ENCODE measurements at regions not wholly inside any gene's neighbourhood (a gene's known extent, or its start where the extent isn't known, plus 50 kb on each side); places are given as distances from the start of the nearest gene placed in this dataset.

DNA sequence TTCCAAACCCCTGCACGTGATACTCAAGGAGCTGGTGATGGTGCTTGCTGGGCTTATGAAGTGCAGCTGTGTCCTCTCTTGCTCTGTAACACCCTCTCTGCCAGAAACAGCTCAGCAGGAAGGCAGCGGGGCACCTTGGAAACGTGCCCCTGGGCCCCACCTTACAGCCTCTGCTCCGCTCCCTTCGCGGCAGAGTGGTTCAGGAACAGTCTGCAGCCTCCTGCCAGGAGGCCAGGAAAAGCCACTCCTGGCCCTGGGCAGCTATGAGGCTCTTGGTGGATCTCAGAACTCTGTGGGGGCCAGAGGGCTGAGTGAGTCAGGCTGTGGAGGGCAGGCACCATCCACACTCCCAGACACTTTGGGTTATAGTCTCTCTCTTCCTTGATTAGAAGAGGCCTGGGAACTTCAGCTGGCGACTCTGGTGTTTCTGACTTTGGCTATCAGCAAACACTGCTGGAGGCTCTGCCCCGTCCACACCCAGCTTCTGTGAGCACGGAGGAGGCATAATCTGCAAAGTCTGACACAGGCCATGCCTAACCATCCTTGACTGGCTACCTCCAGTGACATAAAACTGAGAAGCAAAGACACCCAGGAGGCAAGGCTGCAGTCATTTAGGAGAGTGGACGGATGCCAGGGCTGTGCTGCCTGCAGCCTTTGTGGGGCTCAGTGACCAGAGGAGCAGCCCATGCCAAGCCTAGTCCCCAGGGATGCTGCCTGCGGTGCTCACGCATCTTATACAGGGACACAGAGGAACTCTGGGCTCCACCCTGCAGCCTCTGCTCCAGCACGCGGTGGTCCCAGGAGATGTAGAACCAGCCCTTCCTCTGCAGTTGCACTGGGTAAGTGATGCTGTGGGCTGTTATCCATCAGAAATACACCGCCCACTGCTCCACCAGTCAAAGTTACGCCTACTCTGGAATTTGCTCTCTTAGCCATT is 65.3 kb downstream of the METRNL start:
- DNase-seq: peak; percentile 47 to 51
- Histone ChIP-seq H3K27me3 (no peaks in the 10 kb centered on the region), H3K36me3 (no peaks in the 10 kb centered on the region), H3K4me3 (replicated peaks in 1 of 3) (no peak overlapping the region), H3K27ac (no peak overlapping the region), H3K4me1 (peaks cover 0 to 13% of the 10 kb centered on the region in 2 donors), H3K9me3 (no peaks in the 10 kb centered on the region)
- 52 to 56% methylated on average over 14 to 16 of the region's 16 CpGs for WGBS, 2 donors
- TF ChIP-seq, protein P1, sequence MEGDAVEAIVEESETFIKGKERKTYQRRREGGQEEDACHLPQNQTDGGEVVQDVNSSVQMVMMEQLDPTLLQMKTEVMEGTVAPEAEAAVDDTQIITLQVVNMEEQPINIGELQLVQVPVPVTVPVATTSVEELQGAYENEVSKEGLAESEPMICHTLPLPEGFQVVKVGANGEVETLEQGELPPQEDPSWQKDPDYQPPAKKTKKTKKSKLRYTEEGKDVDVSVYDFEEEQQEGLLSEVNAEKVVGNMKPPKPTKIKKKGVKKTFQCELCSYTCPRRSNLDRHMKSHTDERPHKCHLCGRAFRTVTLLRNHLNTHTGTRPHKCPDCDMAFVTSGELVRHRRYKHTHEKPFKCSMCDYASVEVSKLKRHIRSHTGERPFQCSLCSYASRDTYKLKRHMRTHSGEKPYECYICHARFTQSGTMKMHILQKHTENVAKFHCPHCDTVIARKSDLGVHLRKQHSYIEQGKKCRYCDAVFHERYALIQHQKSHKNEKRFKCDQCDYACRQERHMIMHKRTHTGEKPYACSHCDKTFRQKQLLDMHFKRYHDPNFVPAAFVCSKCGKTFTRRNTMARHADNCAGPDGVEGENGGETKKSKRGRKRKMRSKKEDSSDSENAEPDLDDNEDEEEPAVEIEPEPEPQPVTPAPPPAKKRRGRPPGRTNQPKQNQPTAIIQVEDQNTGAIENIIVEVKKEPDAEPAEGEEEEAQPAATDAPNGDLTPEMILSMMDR (IDR thresholded peaks at IDR 0.05): no peak
- TF ChIP-seq POLR2A (IDR thresholded peaks at IDR 0.05): no peak
- intact Hi-C loops (cut with DNase I): no loop called here

DNA sequence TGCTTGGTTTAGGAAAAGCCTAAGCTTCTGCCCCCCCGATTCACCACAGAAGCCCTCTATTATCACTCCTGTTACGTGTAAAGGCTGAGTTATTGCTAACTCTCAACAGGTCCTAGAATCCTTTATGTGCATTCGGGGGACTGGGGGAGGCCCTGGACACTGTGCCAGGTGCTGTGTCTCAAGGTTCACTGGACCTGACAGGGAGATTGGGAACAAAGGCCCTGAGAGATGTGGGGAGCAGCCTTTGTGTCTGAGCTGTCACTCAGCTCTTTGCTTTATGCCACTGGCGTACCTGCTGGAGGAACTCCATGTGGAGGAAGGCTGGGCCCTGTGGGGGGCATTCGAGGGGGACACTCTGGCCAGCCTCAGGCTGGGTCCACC is 65.9 kb downstream of the METRNL start:
- WGBS, 2 donors: 88 to 90% methylated on average over 5 of the region's 5 CpGs
- TF ChIP-seq, protein P1 (IDR thresholded peaks at IDR 0.05): no peak
- no peak for TF ChIP-seq POLR2A (IDR thresholded peaks at IDR 0.05)
- intact Hi-C loops (cut with DNase I): no loop called here

DNA sequence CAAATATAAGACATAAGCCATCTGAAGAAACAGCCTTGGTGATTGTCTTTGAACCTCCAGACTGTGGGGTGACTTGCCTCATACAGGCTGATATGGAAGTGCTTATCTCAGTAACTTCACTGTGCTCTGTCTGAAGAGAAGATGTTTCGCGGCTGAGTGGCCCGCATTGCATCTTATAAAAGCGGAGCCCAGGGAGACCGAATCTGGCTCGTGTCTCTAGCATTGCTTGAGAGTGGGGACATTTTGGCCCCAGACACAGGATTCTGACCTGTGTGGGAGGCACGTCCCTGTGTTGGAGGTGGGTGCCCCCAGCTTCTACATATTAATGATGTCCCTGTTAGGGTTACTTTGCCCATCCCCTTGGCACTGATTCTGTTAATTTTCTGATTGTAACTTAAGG is 66.4 kb downstream of the METRNL start:
- H3K27ac ChIP-seq: no peak overlapping the region
- intact Hi-C loops (cut with DNase I): no loop called here
- peaks cover 0 to 13% of the 10 kb centered on the region in 2 donors for H3K4me1 ChIP-seq
- no peaks in the 10 kb centered on the region for H3K9me3 ChIP-seq
- DNase-seq: no peak
- no peak overlapping the region for H3K4me3 ChIP-seq (replicated peaks in 1 of 3)
- no peaks in the 10 kb centered on the region for H3K36me3 ChIP-seq
- no peaks in the 10 kb centered on the region for H3K27me3 ChIP-seq
- TF ChIP-seq, protein P1 (IDR thresholded peaks at IDR 0.05): no peak
- TF ChIP-seq POLR2A (IDR thresholded peaks at IDR 0.05): no peak
- 61% methylated on average over 7 of the region's 7 CpGs for WGBS, 2 donors

More for the DNA sequence above, 65.9 kb downstream of the METRNL start:
- Histone ChIP-seq H3K4me3 (replicated peaks in 1 of 3) (no peak overlapping the region), H3K36me3 (no peaks in the 10 kb centered on the region), H3K27ac (no peak overlapping the region), H3K27me3 (no peaks in the 10 kb centered on the region), H3K9me3 (no peaks in the 10 kb centered on the region), H3K4me1 (peaks cover 0 to 13% of the 10 kb centered on the region in 2 donors)
- no peak for DNase-seq

DNA sequence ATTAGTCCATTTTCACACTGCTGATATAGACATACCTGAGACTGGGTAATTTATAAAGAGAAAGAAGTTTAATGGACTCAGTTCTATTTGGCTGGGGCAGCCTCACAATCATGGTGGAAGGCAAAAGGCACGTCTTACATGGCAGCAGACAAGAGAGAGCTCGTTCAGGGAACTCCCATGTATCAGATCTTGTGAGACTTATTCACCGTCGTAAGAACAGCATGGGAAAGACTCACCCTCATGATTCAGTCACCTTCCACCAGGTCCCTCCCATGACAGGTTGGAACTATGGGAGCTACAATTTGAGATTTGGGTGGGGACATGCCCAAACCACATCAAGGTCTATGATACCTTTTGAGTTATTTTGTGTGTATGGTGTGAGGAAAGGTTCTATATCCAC is 66.9 kb downstream of the METRNL start:
- H3K36me3 ChIP-seq: no peaks in the 10 kb centered on the region
- H3K27me3 ChIP-seq: no peaks in the 10 kb centered on the region
- H3K27ac ChIP-seq: no peak overlapping the region
- H3K4me3 ChIP-seq (replicated peaks in 1 of 3): no peak overlapping the region
- whole genome bisulfite sequencing, 2 donors: 83 to 95% methylated on average over 4 of the region's 4 CpGs
- peaks cover 0 to 13% of the 10 kb centered on the region in 2 donors for H3K4me1 ChIP-seq
- H3K9me3 ChIP-seq: no peaks in the 10 kb centered on the region
- intact Hi-C loops (cut with DNase I): no loop called here
- no peak for DNase-seq
- TF ChIP-seq, protein P1 (IDR thresholded peaks at IDR 0.05): no peak
- no peak for TF ChIP-seq POLR2A (IDR thresholded peaks at IDR 0.05)

DNA sequence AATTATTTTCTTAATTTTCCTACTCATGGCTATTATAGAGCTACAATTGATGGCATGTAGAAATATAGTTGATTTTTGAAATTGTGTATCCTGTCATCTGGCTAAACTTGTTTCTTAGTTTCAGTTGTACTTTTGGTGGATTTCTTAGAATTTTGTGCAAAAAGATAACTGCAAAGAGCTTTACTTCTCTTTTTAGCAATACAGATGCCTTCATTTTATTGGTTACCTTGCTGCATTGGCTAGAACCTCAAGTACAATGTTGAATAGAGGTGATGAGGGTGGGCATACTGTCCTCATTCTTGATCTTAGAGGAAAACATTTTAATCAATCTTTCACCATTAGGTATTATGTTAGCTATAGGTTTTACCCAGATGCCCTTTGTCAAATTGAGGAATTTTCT is 67.9 kb downstream of the METRNL start:
- Histone ChIP-seq H3K4me3 (replicated peaks in 1 of 3) (no peak overlapping the region), H3K9me3 (no peaks in the 10 kb centered on the region), H3K27me3 (no peaks in the 10 kb centered on the region), H3K27ac (no peak overlapping the region), H3K36me3 (no peaks in the 10 kb centered on the region), H3K4me1 (peaks cover 0 to 13% of the 10 kb centered on the region in 2 donors)
- no peak for TF ChIP-seq POLR2A (IDR thresholded peaks at IDR 0.05)
- TF ChIP-seq, protein P1 (IDR thresholded peaks at IDR 0.05): no peak
- DNase-seq: no peak
- intact Hi-C loops (cut with DNase I): no loop called here
